ENCODE measurements at regions not wholly inside any gene's neighbourhood (a gene's known extent, or its start where the extent isn't known, plus 50 kb on each side); places are given as distances from the start of the nearest gene placed in this dataset.

GRCh38 chr16:73713251-73713650, 583.4 kb upstream of the PSMD7 start:
- intact Hi-C loops (cut with micrococcal nuclease): loop anchor here (5.0 kb wide), 1 partner anchor 341 kb away; no protein-coding TSS in a partner anchor

- intact Hi-C loops (cut with micrococcal nuclease): loop anchor here (5.0 kb wide), 1 partner anchor 339 kb away; no protein-coding TSS in a partner anchor
Observed at GRCh38 chr16:73711406-73712080, 585.1 kb upstream of the PSMD7 start.

DNA sequence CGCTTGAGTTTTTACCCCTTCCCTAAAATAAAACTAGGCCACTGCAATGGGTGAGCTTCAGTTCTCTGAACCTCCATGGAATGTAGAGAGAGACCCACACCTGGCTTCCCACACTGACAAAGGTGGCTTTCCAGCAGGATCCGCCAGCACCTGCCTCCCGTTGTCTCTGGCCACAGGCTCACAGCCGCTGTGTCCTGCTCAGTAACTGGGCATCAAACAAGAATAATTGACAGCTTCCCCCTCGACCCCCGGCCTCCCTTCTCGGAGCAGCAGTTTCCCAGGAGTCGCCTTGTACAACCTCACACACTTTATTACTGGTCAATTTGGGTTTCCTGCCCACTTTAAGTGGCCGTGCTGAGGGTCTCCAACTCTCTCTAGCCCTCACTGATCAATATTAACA, 586.1 kb upstream of the PSMD7 start:
- intact Hi-C loops (cut with micrococcal nuclease): loop anchor here (5.0 kb wide), 1 partner anchor 338 kb away; no protein-coding TSS in a partner anchor

DNA sequence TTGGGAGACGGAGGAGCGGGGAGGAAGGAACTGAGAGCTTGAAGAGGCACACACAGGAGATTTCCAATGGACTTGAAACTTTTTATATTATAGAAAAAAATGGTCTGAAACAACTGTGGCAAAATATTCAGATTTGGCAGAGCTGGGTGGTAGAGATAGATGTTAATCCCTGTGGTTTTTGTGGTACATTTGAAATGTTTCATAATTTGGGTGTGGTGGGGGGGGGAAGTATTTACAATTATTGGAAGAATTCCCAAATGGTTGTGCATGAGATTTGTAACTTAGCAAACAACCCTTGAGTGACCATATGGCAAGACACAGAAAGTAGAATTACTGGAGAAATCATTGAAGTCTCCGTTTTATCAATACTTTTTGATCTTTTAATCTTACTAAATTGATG, 588.8 kb upstream of the PSMD7 start:
- intact Hi-C loops (cut with micrococcal nuclease): no loop called here

DNA sequence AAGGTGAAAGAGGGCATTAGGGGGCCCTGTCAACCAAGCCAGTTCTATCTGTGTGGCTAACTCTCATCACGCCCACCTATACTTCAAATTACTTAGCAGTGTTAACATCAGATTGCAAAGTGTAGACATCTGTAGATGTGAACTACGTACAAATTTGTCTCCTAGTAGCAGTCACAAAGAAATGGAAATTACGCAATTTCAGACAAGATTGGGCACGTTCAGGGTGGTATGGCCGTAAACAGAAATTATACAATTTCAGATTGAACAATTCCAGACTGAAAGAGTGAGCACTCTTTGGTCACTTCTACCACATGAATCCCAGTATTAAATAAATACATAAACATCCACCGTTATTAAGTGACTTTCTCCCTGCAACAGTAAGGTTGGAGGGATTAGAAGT, 592.7 kb upstream of the PSMD7 start:
- intact Hi-C loops (cut with micrococcal nuclease): no loop called here

- intact Hi-C loops (cut with micrococcal nuclease): no loop called here
Observed at GRCh38 chr16:73697336-73697735, 599.3 kb upstream of the PSMD7 start.

GRCh38 chr16:73692861-73693260, 603.8 kb upstream of the PSMD7 start:
- intact Hi-C loops (cut with micrococcal nuclease): no loop called here

DNA sequence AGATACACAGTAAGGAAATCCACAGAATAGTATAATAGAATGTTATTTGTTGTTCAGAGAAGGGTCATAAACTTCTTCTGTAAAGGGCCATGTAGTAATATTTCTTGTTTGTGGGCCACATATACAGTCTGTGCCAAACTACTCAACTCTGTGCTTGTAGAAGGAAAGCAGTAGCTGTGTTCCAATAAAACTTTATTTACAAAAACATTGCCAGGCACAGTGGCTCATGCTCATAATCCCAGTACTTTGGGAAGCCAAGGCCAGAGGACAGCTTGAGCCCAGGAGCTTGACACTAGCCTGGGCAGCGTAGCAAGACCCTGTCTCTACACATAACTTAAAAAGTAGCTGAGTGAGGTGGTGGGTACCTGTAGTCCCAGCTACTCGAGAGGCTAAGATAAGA, 612.8 kb upstream of the PSMD7 start:
- intact Hi-C loops (cut with micrococcal nuclease): no loop called here

DNA sequence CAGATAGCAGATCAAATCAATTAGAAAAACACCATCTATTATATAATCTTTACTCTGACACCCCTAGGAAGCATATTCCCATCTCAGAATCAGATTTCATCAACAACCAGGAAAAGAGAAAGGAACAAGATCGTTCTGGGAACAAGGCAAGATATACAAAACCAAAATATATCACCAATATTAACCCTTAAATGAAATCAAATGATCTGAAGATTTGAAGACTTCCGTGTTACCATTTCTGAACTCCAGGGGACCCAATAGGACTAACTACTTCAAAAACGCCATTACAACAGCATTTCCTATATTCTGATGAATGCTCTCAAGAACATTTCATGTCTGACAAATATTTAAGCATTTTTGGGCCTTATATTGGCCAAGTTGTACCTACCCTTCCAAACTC, 624.2 kb upstream of the ZFHX3 start:
- intact Hi-C loops (cut with micrococcal nuclease): no loop called here

- intact Hi-C loops (cut with micrococcal nuclease): no loop called here
Observed at GRCh38 chr16:73670836-73671820, 623.2 kb upstream of the ZFHX3 start.

- intact Hi-C loops (cut with micrococcal nuclease): no loop called here
Observed at GRCh38 chr16:73669535-73670274, 621.8 kb upstream of the ZFHX3 start.

GRCh38 chr16:73663720-73664119, 615.8 kb upstream of the ZFHX3 start:
- intact Hi-C loops (cut with micrococcal nuclease): no loop called here

GRCh38 chr16:73636196-73636595, 588.3 kb upstream of the ZFHX3 start:
- intact Hi-C loops (cut with micrococcal nuclease): no loop called here

DNA sequence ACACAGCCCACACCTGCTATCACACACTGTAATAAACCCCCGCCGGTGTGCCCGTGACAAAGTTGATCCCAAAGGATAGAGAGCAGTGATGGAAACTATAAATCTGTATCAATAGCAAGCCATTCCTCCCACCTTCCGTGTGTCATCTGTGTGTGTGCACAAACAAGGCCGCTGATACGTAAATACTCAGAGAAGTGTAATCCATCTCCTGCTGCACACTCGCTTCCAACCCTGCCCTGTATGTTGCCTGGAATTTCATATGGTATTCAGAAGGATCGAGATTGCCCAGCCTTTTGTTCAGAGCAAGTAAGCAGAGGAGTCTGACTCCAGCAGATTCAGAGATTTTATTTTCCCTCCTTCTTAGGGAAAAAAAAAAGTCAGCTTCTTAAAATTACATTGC, 581.1 kb upstream of the ZFHX3 start:
- intact Hi-C loops (cut with micrococcal nuclease): no loop called here

- intact Hi-C loops (cut with micrococcal nuclease): no loop called here
Observed at GRCh38 chr16:73617738-73618137, 569.8 kb upstream of the ZFHX3 start.

DNA sequence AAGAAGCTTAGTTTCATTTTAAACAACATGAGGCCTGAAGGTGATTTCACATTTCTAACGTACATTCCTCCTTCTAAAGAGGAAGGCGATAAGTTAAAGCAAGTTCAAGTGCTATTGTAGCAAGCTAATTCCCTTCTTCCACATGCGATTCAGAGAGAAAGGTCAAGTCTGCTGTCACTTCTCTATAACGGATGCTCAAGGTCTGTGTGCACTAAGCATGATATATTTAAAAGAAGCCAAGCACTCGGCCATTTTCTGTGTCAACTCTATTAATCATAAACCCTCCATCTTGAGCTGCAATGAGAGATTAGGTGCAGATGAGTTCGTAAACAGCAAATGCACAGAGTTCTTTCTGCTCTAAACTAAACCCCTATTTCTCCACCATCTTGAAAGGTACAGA, 568.8 kb upstream of the ZFHX3 start:
- intact Hi-C loops (cut with micrococcal nuclease): no loop called here

DNA sequence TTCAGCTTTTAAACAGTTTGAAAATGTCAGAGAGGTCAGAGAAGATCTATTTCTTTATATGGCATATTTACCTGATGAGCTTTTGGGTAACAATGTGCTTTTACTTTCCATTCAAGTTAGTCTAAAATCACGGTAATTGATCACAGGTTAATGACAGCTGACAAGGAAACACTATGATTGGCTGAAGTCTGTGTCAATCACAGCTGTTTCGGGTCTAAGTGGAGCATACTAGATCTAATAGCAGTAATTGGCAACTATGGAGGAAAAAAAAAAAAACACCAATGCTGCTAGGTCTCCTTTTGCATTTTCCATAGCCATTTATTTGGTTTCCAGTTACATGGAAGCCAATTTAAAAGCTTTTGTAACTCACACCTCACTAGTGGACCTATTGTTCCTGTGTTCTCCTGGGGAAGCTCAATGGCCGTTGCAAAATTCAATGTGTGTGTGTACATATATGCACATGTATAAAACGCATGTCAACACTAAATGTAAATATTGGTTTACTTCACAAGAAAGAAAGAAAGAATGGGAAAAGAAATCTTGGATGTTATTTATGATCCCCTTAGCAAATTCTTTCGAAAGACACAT, 568.3 kb upstream of the ZFHX3 start:
- intact Hi-C loops (cut with micrococcal nuclease): no loop called here

GRCh38 chr16:73615071-73615940, 567.4 kb upstream of the ZFHX3 start:
- intact Hi-C loops (cut with micrococcal nuclease): no loop called here

DNA sequence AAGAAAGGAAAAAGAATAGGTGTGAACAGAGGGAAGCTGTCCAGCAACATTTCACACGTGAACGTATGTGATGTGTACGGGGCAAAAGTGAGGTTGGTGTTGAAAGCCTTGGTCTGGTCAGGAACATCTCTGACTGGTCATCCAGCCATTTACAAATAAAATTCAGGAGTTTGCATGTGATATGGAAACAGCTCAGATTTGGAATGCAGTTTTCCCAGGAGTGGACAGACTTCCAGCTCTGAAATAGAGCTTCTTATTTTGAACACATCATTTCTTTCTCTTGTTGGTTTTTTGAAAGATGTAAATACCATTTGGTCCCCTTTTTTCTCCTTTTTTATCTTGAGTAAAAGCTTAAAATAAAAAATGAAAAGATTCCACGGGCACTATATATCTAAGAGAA, 566.2 kb upstream of the ZFHX3 start:
- intact Hi-C loops (cut with micrococcal nuclease): no loop called here

- intact Hi-C loops (cut with micrococcal nuclease): no loop called here
Observed at GRCh38 chr16:73610605-73611156, 562.8 kb upstream of the ZFHX3 start.
